ENCODE measurements at regions not wholly inside any gene's neighbourhood (a gene's known extent, or its start where the extent isn't known, plus 50 kb on each side); places are given as distances from the start of the nearest gene placed in this dataset.
"Not testable (repeated sequence)": the region's sequence is repeated elsewhere in the genome, so short reads cannot be mapped to it uniquely, and the experiment has no call there.

DNA sequence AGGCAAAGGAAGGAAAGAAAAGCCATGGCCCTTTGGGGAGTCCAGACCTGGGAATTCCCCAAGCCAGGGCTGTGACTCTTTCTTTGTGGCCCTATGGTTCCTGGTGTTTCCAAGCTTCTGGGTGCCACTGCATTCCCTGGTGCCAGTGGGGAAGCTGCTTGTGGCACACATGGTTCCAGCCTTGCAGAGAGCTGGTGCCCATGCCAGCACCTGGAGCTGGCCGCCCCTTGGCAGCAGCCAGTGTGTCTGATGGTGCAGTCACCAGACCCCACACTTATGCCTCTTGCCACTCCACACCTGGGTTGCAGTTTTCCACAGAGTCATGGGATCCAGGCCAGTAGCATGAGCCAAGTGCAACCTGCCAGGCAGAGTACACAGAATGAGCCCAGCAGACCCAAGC, 1495.3 kb upstream of the NUDT12 start:
- ATAC-seq = no peak
- Histone ChIP-seq H3K4me1 (no peaks in the 10 kb centered on the region), H3K9me3 (no peaks in the 10 kb centered on the region), H3K36me3 (no peaks in the 10 kb centered on the region), H3K27ac (no peak overlapping the region), H3K27me3 (no peaks in the 10 kb centered on the region), H3K4me3 (no peak overlapping the region)
- no peak for TF ChIP-seq POLR2A (IDR thresholded peaks at IDR 0.05)
- TF ChIP-seq, protein P1, sequence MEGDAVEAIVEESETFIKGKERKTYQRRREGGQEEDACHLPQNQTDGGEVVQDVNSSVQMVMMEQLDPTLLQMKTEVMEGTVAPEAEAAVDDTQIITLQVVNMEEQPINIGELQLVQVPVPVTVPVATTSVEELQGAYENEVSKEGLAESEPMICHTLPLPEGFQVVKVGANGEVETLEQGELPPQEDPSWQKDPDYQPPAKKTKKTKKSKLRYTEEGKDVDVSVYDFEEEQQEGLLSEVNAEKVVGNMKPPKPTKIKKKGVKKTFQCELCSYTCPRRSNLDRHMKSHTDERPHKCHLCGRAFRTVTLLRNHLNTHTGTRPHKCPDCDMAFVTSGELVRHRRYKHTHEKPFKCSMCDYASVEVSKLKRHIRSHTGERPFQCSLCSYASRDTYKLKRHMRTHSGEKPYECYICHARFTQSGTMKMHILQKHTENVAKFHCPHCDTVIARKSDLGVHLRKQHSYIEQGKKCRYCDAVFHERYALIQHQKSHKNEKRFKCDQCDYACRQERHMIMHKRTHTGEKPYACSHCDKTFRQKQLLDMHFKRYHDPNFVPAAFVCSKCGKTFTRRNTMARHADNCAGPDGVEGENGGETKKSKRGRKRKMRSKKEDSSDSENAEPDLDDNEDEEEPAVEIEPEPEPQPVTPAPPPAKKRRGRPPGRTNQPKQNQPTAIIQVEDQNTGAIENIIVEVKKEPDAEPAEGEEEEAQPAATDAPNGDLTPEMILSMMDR (IDR thresholded peaks at IDR 0.05 in 4 of 5, conservative IDR thresholded peaks at IDR 0.05 in 1 of 5) = no peak
- intact Hi-C loops (cut with DNase I; ENCODE audit: low total_unique reads) (no loop called here), in situ Hi-C loops (cut with MboI; ENCODE audit: low sequenced_read_pairs in 4 of 4) (no loop called here)
- DNase-seq = no peak

DNA sequence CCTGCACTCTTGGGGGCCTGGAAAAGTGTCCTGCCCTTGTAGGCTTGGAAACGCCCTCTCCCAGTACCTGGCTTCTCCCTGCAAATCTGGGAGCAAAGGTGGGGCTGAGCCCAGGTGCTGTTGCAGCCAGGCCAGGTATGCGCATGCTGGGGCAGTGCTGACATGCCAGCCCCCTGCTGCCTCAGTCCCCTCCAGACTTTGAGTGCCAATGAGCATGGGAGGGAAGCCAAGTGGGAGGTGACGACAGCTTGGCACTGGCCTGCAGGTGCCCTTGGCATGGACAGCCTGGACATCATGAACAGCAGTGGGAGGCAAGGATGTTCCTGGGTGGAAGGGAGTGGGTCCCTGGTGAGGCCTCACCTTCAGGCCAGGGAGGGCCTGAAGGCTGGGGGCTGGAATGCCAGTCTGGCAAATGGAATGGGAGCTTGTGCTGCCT, 1494.4 kb upstream of the NUDT12 start:
- TF ChIP-seq, protein P1 (IDR thresholded peaks at IDR 0.05 in 4 of 5, conservative IDR thresholded peaks at IDR 0.05 in 1 of 5) = no peak
- TF ChIP-seq POLR2A (IDR thresholded peaks at IDR 0.05) = no peak
- H3K9me3 ChIP-seq = no peaks in the 10 kb centered on the region
- H3K4me1 ChIP-seq = no peaks in the 10 kb centered on the region
- in situ Hi-C loops (cut with MboI; ENCODE audit: low sequenced_read_pairs in 4 of 4) = no loop called here
- intact Hi-C loops (cut with DNase I; ENCODE audit: low total_unique reads) = no loop called here
- no peak overlapping the region for H3K27ac ChIP-seq
- no peak for ATAC-seq
- no peaks in the 10 kb centered on the region for H3K36me3 ChIP-seq
- DNase-seq = no peak
- no peaks in the 10 kb centered on the region for H3K27me3 ChIP-seq
- H3K4me3 ChIP-seq = no peak overlapping the region

DNA sequence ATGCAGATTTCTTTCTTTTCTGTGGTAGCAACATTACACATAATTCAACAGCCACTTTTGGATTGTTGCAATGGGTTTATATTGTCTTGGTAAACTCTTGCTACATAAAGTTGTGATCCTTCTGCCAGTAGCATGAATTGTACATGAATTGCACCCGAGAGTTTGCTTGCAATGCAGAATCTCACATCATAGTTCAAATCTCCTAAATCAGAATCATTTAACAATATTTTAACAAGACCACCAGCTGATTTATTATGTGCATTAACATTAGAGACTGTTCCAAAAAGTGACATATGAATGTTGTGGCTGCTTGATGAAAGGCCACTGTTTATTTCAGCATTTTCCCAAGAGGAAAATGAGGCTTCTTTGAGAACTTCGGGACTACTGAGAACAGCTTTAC, 1491.8 kb upstream of the NUDT12 start:
- ATAC-seq = no peak
- in situ Hi-C loops (cut with MboI; ENCODE audit: low sequenced_read_pairs in 4 of 4) = no loop called here

DNA sequence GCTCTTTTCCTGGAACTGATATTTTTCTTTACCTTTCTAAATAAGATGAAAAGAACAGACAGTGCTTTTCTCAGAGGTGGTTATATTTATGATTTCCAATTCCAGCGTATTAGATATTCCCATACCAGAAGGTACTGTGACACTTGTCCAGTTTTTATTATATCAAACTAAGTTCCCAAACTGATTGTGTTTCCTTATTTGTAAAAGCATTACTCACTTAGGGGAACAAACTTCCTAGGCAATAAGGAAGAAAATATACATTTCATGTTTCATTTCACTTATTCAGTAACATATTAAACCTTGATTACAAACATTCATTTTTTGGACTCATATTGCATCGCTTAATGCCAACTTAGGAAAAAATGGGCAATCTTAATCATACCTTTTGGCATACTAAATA, 1480.0 kb upstream of the NUDT12 start:
- no peak overlapping the region for H3K27ac ChIP-seq
- H3K27me3 ChIP-seq = no peaks in the 10 kb centered on the region
- in situ Hi-C loops (cut with MboI; ENCODE audit: low sequenced_read_pairs in 4 of 4) = no loop called here
- ATAC-seq (no peak), DNase-seq (no peak)
- intact Hi-C loops (cut with DNase I; ENCODE audit: low total_unique reads) = no loop called here
- no peak overlapping the region for H3K4me3 ChIP-seq
- H3K36me3 ChIP-seq = no peaks in the 10 kb centered on the region
- TF ChIP-seq, protein P1 (IDR thresholded peaks at IDR 0.05 in 4 of 5, conservative IDR thresholded peaks at IDR 0.05 in 1 of 5) = no peak
- TF ChIP-seq POLR2A (IDR thresholded peaks at IDR 0.05) = no peak
- H3K9me3 ChIP-seq = no peaks in the 10 kb centered on the region
- H3K4me1 ChIP-seq = no peaks in the 10 kb centered on the region

More for the DNA sequence above, 1491.8 kb upstream of the NUDT12 start:
- no peaks in the 10 kb centered on the region for H3K36me3 ChIP-seq
- no peak overlapping the region for H3K4me3 ChIP-seq
- no peaks in the 10 kb centered on the region for H3K4me1 ChIP-seq
- intact Hi-C loops (cut with DNase I; ENCODE audit: low total_unique reads) = no loop called here
- no peak overlapping the region for H3K27ac ChIP-seq
- no peaks in the 10 kb centered on the region for H3K27me3 ChIP-seq
- H3K9me3 ChIP-seq = no peaks in the 10 kb centered on the region
- DNase-seq = no peak
- TF ChIP-seq POLR2A (IDR thresholded peaks at IDR 0.05) = no peak

DNA sequence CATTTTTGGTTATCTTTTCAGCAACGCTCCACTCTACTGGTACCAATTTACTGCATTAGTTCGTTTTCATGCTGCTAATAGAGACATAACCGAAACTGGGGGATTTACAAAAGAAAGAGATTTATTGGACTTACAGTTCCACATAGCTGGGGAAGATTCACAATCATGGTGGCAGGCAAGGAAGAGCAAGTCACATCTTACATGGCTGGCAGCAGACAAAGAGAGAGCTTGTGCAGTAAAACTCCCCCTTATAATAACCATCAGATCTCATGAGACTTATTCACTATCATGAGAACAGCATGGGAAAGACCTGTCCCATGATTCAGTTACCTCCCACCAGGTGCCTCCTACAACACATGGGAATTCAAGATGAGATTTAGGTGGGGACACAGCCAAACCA, 1474.2 kb upstream of the NUDT12 start:
- in situ Hi-C loops (cut with MboI; ENCODE audit: low sequenced_read_pairs in 4 of 4); ATAC-seq; H3K36me3 ChIP-seq; H3K9me3 ChIP-seq; H3K27ac ChIP-seq; DNase-seq; H3K27me3 ChIP-seq; intact Hi-C loops (cut with DNase I; ENCODE audit: low total_unique reads); H3K4me3 ChIP-seq; H3K4me1 ChIP-seq: not testable (repeated sequence)

DNA sequence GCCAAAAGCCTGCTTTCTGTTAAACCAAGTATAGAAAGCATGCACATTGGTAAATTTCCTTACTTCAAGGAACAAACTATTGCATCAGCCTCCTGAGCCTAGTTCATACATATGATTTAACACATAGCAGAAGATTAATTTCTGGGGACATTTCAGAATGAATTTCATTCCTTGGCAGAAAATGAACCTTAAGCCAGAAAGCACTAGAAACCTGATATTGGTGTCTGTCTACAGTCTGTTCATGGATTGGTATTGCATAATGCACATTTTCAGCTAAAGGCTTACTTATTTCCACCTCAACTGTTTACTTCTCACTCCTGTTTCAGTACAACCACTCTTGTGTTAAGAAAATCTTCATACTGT, 1471.8 kb upstream of the NUDT12 start:
- intact Hi-C loops (cut with DNase I; ENCODE audit: low total_unique reads) = no loop called here
- no peak overlapping the region for H3K27ac ChIP-seq
- no peaks in the 10 kb centered on the region for H3K9me3 ChIP-seq
- TF ChIP-seq, protein P1 (IDR thresholded peaks at IDR 0.05 in 4 of 5, conservative IDR thresholded peaks at IDR 0.05 in 1 of 5) = no peak
- no peak for TF ChIP-seq POLR2A (IDR thresholded peaks at IDR 0.05)
- in situ Hi-C loops (cut with MboI; ENCODE audit: low sequenced_read_pairs in 4 of 4) = no loop called here
- H3K27me3 ChIP-seq = no peaks in the 10 kb centered on the region
- H3K4me3 ChIP-seq = no peak overlapping the region
- no peak for ATAC-seq
- DNase-seq = no peak
- no peaks in the 10 kb centered on the region for H3K36me3 ChIP-seq
- H3K4me1 ChIP-seq = no peaks in the 10 kb centered on the region
